Activated CD4-positive, CD25-positive, alpha-beta regulatory T cell (primary cell): ENCODE measurements at regions not wholly inside any gene's neighbourhood (a gene's known extent, or its start where the extent isn't known, plus 50 kb on each side); places are given as distances from the start of the nearest gene placed in this dataset.
"Not testable (repeated sequence)": the region's sequence is repeated elsewhere in the genome, so short reads cannot be mapped to it uniquely, and the experiment has no call there.

Source experiments
- DNase-seq, 4 experiments: peaks; one replicate each; lab custom pipeline; 2025; lab: John Stamatoyannopoulos, UW

DNA sequence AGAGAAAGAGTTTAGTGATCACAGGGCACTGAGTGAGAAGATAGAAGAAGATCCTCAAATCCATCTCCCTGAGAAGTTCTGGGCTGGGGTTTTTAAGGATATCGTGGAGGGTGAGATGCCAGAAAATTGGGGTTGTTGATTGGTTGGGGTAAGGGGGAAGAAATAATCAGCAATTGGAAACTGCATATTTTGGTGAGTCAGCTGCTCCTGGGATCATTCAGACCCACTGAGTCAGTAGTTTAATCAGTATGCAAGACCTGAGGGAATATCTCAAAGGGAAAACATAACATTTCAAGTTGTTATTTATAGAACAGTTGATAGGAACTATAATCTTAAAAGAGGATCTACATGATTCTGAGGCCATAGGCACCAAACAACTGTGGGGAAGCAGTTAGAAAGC, 183.4 kb downstream of the FCRL5 start:
- DNase-seq = not testable (repeated sequence)

DNA sequence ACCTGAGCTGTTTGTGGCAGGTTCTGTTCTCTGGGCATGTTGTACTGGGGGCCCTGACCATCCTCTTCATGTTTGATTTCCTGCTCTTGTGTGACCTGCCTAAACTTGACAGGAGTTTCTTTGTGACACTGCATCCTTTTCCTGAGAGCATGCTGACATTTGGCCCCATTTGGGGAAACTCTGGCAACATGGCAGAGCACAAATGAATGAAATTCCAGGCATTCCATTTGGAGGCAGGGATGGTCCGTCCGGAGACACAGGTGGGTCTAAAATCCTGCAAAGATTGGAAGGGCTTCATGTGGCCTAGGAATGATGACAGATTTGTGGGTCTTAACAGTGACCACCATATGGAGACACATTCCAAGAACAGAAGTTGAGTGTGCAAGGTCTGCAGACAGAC, 184.0 kb downstream of the FCRL5 start:
- no peak for DNase-seq

DNA sequence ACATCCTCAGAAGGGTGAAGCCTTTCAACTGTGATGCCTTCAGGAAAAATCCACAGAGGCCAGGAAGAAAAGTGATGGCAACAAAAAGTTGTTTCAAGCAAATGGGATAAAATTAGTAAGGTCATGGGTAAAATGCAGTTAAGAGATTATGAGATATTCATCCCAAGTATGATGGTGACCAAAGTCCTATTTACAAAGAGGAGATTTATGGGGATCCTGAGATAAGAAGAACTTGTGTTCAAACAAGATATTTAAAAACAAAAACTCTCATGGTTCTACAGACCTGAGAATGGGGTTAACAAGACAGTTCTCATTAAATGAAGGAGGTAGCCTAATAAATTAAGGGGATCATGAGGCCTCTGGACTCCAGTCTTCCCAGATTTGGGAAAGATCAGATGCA, 184.4 kb downstream of the FCRL5 start:
- no peak for DNase-seq

DNA sequence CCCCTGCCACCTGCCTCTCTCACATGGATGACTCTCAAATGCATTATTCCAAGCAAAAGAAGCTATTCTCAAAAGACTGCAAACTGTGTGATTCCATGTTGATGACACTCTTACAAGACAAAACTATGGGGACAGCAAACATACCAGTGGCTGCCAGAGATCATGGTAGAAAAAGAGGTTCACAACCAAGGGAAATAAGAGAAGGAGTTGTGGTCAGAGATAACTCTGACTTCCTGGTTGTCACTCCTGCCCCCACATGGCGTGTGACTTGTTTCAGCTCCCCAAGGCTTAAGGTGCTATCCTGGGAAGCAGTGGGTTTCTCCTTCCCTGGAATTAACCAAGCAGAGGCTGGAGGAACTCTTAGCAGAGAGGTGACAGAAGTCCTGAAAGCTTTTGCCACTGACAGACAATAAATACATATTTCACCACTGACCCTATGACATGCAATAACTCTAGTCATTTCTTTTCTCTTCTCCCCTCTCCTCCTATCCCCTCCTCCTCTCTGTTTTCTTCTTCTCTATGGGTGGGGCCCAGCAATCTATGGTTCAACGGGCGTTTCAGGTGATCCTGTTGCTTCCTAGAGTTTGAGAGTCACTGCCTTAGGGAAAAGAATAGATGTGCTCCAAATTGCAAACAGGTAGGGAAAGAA, 185.1 kb downstream of the FCRL5 start:
- DNase-seq = no peak

DNA sequence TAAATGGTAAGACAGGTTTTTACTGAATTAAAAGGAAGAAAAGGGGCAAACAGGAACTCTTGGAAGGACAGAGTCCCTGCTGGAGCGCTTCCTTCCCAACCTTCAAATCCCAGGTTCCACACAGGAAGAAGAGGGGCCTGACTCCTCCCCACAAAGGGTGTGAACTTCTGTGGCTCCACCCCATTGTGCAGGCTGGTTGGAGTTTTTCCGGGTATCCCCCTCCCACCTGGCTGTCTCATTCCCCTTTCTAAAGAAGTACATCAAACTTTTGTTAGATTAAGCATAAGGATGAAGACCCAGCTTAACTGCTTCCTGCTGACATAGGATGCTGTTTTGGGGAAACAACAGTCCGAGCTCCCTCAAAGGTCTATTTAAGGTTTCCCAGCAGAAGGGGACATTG, 187.7 kb downstream of the FCRL5 start:
- DNase-seq = no peak

- no peak for DNase-seq
Measured at GRCh38 chr1:157363660-157364140, 188.6 kb downstream of the FCRL5 start.

DNA sequence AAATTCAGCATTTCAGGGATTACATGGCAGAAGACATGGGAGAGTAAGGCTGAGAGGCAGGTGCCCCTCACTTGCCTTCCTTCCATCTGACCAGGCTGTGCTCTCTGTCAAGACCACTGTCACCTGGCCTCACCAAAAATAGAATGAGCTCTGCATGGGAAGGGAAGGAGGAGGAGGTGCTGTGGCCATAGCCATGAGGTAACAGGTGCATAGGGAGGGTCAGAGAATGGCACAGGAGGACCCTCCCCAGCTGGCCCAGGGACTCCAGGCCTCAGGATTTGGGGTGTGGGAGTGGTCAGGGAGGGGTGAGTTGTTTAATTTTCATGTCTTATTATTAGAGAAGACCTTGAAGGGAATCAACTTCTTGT, 192.3 kb downstream of the FCRL5 start:
- DNase-seq = no peak

GRCh38 chr1:157359314-157360022, 192.8 kb downstream of the FCRL5 start:
- DNase-seq = no peak

GRCh38 chr1:157357111-157357510, 195.2 kb downstream of the FCRL5 start:
- DNase-seq = no peak

DNA sequence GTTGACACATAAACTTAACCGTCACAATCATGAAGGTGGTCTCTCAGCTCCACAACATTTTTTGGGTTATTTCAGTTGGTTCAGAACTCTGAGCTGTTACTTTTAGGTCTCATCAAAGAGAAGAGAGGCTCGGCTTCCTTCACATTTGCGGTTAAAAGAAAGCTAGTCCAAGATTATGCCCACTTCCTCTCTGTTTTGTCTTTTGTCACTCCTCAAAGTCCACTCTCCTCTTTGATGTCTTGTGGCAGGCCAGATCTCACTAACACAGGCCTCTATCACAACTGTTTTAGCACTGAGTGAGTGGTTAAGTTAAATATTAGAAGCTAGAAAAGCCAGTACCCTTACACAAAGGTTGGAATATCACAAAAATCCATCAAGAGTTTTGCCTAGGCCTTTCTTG, 195.7 kb downstream of the FCRL5 start:
- no peak for DNase-seq

DNA sequence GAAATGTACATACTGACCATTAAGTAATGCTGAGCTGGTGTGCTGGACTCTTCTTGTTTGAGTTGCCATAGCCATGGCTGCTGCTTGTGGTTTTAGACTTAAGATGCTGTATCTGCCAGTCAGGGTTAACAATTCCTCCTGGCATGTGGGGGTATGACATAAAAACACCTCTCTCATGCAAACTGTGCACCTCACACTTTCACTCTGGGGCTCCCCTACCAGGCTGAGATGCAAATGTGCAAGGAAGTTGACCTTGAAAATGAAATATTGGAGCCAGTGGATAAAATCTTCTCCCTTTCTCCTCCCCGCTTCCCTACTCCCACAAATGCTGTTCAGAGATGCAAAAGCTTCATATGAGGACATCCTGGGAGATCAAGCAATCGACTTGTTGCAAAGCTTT, 198.8 kb downstream of the FCRL5 start:
- no peak for DNase-seq

DNA sequence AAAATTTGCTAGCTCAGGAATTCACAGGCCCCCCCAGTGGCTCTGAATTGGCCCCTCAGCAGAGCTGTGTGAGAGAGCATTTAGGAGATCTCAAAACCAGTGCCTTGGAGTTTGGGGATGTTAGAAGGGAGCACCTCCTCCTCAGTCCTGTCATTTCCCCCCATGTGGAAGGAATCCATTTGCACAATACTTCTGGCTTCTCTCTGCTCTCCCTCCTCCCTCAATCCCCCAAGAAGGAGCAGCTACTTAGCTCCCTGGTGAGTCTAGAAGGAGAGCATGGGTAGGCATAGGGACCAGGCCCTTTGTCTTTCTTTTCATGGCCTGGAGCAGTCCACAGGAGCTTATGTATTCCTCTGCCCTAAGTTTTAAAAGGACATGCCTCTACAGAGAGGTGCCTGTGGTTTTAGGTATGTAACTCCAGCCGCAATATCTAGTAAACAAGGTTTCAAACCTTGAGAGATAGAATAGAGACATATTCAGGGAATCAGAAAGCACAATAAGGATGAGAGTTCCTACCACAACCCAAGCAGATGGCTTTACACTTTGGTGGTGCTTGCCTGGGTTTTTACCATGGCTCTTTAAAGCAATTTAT, 199.4 kb downstream of the FCRL5 start:
- no peak for DNase-seq

GRCh38 chr1:157352216-157352615, 200.1 kb downstream of the FCRL5 start:
- no peak for DNase-seq

- not testable (repeated sequence) for DNase-seq
Measured at GRCh38 chr1:157351800-157352199, 200.5 kb downstream of the FCRL5 start.

DNA sequence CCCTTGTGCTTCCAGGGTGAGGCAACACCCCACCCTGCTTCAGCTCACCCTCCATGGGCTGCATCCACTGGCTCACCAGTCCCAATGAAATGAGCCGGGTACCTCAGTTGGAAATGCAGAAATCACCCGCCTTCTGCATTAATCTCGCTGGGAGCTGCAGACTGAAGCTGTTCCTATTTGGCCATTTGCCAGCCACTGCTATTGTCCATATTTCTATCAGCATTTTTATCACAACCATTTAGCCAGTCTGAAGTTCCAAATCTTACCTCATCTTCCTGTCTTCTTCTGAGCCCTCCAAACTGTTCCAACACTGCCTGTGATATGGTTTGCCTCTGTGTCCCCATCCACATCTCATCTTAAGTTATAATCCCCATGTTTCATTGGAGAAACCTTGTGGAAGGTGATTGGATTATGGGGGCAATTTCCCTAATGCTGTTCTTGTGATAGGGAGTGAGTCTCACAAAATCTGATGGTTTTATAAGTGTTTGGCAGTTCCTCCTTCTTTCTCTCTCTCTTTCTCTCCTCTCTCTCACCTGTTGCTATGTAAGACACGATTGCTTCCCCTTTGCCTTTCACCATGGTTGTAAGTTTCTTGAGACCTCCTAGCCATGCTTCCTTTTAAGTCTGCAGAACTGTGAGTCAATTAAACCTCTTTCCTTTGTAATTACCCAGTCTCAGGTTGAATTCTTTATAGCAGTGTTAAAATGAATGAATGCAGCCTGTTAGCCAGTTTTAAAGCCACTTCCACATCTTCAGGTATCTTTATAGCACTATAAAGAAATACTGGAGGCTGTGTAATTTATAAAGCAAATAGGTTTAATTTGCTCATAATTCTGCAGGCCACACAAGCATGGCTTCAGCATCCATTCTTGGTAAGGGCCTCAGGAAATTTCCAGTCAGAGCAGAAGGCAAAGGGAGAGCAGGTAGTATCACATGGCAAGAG, 203.5 kb downstream of the FCRL5 start:
- no peak for DNase-seq

DNA sequence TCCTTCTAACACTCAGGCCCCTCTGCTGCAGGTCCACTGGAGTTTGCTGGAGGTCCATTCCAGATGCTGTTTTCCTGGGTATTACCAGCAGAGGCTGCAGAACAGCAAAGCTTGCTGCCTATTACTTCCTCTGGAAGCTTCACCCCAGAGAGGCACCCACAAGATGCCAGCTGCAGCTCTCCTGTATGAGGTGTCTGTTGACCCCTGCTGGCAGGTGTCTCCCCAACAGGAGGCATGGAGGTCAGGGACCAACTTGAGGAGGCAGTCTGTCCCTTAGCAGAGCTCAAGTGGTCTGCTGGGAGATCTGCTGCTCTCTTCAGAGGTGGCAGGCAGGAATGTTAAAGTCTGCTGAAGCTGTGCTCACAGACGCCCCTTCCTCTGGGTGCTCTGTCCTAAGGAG, 204.8 kb downstream of the FCRL5 start:
- DNase-seq = no peak

DNA sequence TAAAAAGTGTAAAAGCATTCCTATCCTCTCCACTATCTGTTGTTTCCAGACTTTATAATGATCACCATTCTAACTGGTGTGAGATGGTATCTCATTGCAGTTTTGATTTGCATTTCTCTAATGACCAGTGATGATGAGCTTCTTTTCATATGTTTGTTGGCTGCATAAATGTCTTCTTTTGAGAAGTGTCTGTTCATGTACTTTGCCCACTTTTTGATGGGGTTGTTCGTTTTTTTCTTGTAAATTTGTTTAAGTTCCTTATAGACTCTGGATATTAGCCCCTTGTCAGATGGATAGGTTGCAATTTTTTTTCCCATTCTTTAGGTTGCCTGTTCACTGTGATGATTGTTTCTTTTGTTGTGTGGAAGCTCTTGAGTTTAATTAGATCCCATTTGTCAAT, 199.6 kb upstream of the ETV3 start:
- DNase-seq = not testable (repeated sequence)

DNA sequence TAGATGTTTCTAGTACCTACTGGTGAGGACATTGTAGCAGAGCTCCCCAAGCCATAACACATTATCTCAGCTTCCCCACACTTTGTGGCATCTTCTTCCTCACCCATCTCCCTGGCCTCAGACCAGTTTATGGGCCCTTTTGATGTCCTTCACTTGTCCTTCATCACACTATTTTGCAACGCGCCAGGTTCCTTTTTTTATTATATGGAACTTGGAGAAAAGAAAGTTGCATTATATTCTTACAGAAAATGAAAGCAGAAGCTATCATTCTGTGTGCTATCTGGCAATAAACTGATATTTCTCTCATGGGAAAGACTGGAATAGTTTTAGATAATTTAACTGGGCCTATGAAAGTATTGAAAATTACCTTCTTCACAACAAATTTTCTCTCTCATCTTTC, 196.9 kb upstream of the ETV3 start:
- no peak for DNase-seq

DNA sequence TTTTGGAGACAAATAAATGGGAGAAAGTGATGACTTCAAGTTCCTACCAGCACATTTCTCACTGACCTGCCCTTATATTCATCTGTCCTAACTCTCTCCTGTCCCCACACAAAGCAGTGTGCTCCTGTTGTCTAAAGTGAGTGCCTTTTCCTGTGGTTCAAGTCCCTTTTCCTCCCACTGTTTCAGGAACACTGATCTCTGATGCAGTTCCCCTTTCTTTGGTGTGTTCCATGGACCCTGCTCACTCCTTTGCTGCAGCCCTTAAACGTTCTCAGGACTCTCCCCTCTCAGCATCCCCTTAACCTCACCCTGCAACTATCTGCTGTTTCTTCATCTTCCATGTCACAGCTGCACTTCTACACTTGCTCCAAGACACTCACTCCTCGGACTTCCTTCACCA, 195.8 kb upstream of the ETV3 start:
- no peak for DNase-seq

DNA sequence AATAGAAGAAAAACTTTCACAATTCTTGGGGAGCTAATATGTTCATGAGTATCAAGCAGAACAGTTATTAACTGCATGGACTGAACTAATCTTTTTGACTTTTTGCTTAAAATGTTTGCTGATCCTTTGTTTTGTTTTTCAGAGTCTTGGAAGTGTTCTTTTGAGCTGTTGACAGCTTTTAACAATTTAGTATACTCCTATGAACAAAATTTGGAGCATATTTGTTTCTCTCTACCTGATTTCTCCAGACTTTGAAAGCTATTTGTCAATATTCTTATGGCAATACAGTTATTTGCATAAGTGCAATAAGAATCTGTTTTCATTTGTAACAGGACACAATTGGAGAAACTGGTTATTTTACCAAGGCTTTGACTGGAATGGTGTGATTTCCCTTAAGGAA, 192.0 kb upstream of the ETV3 start:
- DNase-seq = not testable (repeated sequence)

GRCh38 chr1:157328120-157328519, 189.9 kb upstream of the ETV3 start:
- DNase-seq = not testable (repeated sequence)

DNA sequence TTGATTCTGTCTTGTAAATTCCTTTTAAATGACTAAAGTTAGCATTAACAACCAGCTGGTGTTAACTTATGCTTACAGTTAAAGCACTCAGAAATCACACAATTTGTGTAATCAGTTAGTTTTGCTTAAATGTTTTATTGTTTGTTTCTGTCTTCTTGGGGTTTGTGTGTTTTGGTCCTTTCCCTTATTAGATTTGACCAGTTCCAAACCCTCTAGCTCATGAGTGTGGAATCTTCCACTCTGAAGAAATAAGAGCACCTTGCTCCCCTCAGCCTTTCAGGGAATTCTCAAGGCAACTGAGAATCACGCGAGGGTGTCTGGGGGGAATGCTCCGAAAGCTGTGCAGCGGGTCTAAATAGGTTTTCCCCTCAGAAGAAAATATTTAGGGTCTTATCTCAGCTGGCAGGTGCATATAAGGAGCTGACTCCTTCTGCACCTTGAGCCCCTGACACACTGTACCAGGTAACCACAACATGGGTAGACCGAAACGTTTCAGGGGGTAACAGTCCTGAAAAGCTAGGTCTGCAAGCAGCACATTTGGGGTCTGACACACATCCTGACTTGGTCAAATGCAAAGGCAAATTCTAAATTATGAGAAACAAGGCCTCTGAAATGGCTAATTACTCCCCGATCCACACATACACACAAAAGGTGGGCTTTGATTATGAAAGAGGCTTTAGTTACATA, 188.1 kb upstream of the ETV3 start:
- no peak for DNase-seq
